CD4-positive, alpha-beta T cell (primary cell): ENCODE measurements at regions not wholly inside any gene's neighbourhood (a gene's known extent, or its start where the extent isn't known, plus 50 kb on each side); places are given as distances from the start of the nearest gene placed in this dataset.

Experiments
- ATAC-seq: fragments of 200-7000 bp; cut with Tn5 transposase; one replicate; pipeline ENCODE4 v1.10.0; 2022; ENCODE audit warnings: mild to moderate bottlenecking; ENCODE audit not compliant: poor library complexity
- CTCF ChIA-PET: fragments of 350-600 bp; sonication (Branson Sonifier 250); formaldehyde crosslinking; loops from one replicate; lab custom pipeline; 2021; ENCODE audit warnings: antibody characterized with exemption, inconsistent platforms; lab: Charles Lee
- POLR2A ChIA-PET: fragments of 350-600 bp; sonication (Branson Sonifier 250); formaldehyde crosslinking; loops from one replicate; lab custom pipeline; 2021; ENCODE audit warnings: antibody characterized with exemption, inconsistent platforms; lab: Charles Lee
- DNase-seq, 14 experiments: peaks; one replicate each; pipeline ENCODE4 v3.0.0-alpha.2; 2013 to 2020; ENCODE audit warnings: mixed read lengths in 2 of 14
- H3K27ac ChIP-seq, 2 donors: one replicate each; pipeline versions ENCODE4 v1.5.1 to v1.7.0; 2013; ENCODE audit warnings: low read length in 2 of 2, low read depth in 1 of 2, mild to moderate bottlenecking in 1 of 2
- H3K27me3 ChIP-seq, 2 experiments: 1 replicate in 1 of 2; 2 replicates in 1 of 2; pipeline versions ENCODE4 v1.6.1 to v1.7.0; 2013; ENCODE audit warnings: low read length in 2 of 2, control low read depth in 1 of 2, mild to moderate bottlenecking in 1 of 2, moderate library complexity in 1 of 2; ENCODE audit not compliant: insufficient read depth in 2 of 2, control insufficient read depth in 1 of 2
- H3K36me3 ChIP-seq: one replicate; pipeline ENCODE4 v1.6.1; 2013; ENCODE audit warnings: low read length, control low read depth; ENCODE audit not compliant: insufficient read depth
- H3K4me1 ChIP-seq: one replicate; pipeline ENCODE4 v1.6.1; 2013; ENCODE audit warnings: low read length, control low read depth; ENCODE audit not compliant: insufficient read depth
- H3K4me3 ChIP-seq: one replicate; pipeline ENCODE4 v1.5.1; 2013; ENCODE audit warnings: mild to moderate bottlenecking, low read length, moderate library complexity
- H3K9me3 ChIP-seq, 2 experiments: 1 replicate in 1 of 2; 2 replicates in 1 of 2; pipeline versions ENCODE4 v1.6.1 to v1.7.0; 2013; ENCODE audit warnings: low read length in 2 of 2, mild to moderate bottlenecking in 2 of 2, control low read depth in 1 of 2, moderate library complexity in 1 of 2; ENCODE audit not compliant: control insufficient read depth in 1 of 2, insufficient read depth in 1 of 2
- H3K27ac Mint-ChIP-seq: one replicate; pipeline ENCODE4 v1.8.0; 2020; ENCODE audit warnings: mixed read lengths
- H3K27me3 Mint-ChIP-seq: one replicate; pipeline ENCODE4 v1.8.0; 2021; ENCODE audit warnings: mixed read lengths
- H3K36me3 Mint-ChIP-seq: one replicate; pipeline ENCODE4 v1.8.0; 2021; ENCODE audit warnings: low read depth, mixed read lengths
- H3K4me1 Mint-ChIP-seq: one replicate; pipeline ENCODE4 v1.8.0; 2021; ENCODE audit warnings: low read depth, mixed read lengths
- H3K4me3 Mint-ChIP-seq: one replicate; pipeline ENCODE4 v1.8.0; 2020; ENCODE audit warnings: mild to moderate bottlenecking, mixed read lengths
- H3K9me3 Mint-ChIP-seq: one replicate; pipeline ENCODE4 v1.8.0; 2020; ENCODE audit warnings: mixed read lengths
- CTCF ChIP-seq: fragments of 200-600 bp; IDR thresholded peaks from one replicate; pipeline ENCODE4 v1.8.0; 2022; ENCODE audit warnings: antibody characterized with exemption, mild to moderate bottlenecking
- intact Hi-C, 2 experiments: fragments of 100-400 bp; cut with DNase I in 1 of 2; cut with micrococcal nuclease in 1 of 2; formaldehyde crosslinking; loops; one replicate each; pipeline versions ENCODE4 v1.15.1 to v1.9.0; 2023 to 2025; cut with DNase I, micrococcal nuclease

DNA sequence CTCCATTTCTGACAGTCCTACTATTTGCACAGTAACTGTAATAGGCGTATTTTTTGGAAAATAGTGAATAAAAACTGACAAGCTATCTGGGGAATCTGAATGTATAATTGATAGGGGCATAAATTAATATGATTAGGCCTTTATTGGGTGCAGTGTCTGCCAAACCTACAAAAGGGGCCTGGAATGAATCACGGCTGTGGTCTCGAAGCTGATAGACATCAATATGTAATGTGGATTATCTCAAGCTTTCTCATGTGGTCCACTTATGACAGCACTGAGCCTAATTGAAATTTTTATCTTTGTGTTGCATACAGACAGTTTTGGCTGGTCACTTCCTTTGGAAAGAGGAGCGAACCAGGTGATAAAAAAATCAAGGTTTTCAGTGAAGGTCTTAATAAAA, 450.4 kb downstream of the GPATCH2 start:
- ATAC-seq, result no peak
- H3K36me3 Mint-ChIP-seq, result no peaks in the 10 kb centered on the region

DNA sequence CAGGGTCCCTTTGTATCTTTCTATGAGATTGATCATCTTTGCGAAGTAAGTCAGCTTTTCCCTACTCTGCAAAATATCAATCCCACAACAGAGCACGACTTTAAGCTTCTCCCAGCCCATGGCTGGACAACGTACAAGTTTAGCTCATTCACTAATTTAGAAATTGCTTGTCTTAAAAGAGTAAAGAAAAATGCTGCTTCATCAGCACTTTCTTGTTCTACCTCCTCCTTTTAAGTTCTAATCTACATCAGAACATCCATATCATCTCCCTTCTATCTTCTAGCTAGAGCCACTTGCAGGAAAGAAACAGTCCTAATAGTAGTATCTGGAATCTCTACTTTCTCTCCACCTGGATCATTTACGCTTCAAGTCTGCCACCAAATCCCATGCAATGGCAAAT, 441.2 kb upstream of the ESRRG start:
- intact Hi-C loops, result no loop called here
- Mint-ChIP-seq H3K4me3 (no peak overlapping the region), H3K4me1 (no peaks in the 10 kb centered on the region), H3K27me3 (no peaks in the 10 kb centered on the region), H3K9me3 (peaks cover 5% of the 10 kb centered on the region), H3K27ac (no peak overlapping the region), H3K36me3 (no peaks in the 10 kb centered on the region)
- no peak overlapping the region for H3K4me3 ChIP-seq
- ATAC-seq (no peak), DNase-seq (no peak)
- CTCF ChIA-PET, result no interaction called here
- no peaks in the 10 kb centered on the region for H3K4me1 ChIP-seq
- TF ChIP-seq CTCF, result no peak
- no peaks in the 10 kb centered on the region for H3K9me3 ChIP-seq
- H3K27me3 ChIP-seq, result no peaks in the 10 kb centered on the region
- POLR2A ChIA-PET, result no interaction called here
- H3K36me3 ChIP-seq, result no peaks in the 10 kb centered on the region
- no peak overlapping the region for H3K27ac ChIP-seq

More for the DNA sequence above, 450.4 kb downstream of the GPATCH2 start:
- H3K27ac Mint-ChIP-seq, result no peak overlapping the region
- H3K9me3 Mint-ChIP-seq, result peaks cover 2% of the 10 kb centered on the region
- ChIA-PET CTCF (no interaction called here), POLR2A (no interaction called here)
- no peaks in the 10 kb centered on the region for H3K27me3 ChIP-seq
- no peaks in the 10 kb centered on the region for H3K9me3 ChIP-seq
- no peak overlapping the region for H3K27ac ChIP-seq
- no peaks in the 10 kb centered on the region for H3K4me1 ChIP-seq
- TF ChIP-seq CTCF, result no peak
- no peak for DNase-seq
- H3K36me3 ChIP-seq, result no peaks in the 10 kb centered on the region
- no peak overlapping the region for H3K4me3 ChIP-seq
- no peak overlapping the region for H3K4me3 Mint-ChIP-seq
- H3K4me1 Mint-ChIP-seq, result no peaks in the 10 kb centered on the region
- H3K27me3 Mint-ChIP-seq, result no peaks in the 10 kb centered on the region
- intact Hi-C loops, result no loop called here

DNA sequence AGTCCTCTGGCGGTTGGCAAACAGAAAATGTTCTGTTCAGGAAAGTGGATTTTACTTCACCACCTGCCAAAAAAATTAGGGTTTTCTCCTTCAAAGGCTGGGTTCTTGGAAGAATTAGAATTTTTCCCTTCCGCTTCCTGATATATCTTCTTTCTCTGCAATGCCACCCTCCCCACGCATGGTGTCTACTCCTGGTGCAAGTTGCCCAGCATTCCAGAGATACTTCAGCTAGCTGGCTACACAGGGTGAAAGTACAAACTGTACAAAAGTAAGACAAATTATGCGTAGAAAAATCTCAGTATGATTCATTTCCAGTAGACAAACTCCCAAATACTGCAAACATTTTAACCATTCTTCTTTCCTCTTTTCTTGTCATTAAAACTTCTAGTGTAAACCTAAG, 430.1 kb upstream of the ESRRG start:
- H3K27me3 ChIP-seq, result no peaks in the 10 kb centered on the region
- POLR2A ChIA-PET, result no interaction called here
- H3K4me1 Mint-ChIP-seq, result no peaks in the 10 kb centered on the region
- H3K9me3 ChIP-seq, result no peaks in the 10 kb centered on the region
- no peak overlapping the region for H3K27ac ChIP-seq
- DNase-seq (no peak), ATAC-seq (no peak)
- no peak overlapping the region for H3K4me3 ChIP-seq
- CTCF ChIA-PET, result no interaction called here
- no peaks in the 10 kb centered on the region for H3K4me1 ChIP-seq
- H3K36me3 ChIP-seq, result no peaks in the 10 kb centered on the region
- no peaks in the 10 kb centered on the region for H3K27me3 Mint-ChIP-seq
- H3K36me3 Mint-ChIP-seq, result no peaks in the 10 kb centered on the region
- no peak overlapping the region for H3K27ac Mint-ChIP-seq
- no peak for TF ChIP-seq CTCF
- no peak overlapping the region for H3K4me3 Mint-ChIP-seq
- peaks cover 5% of the 10 kb centered on the region for H3K9me3 Mint-ChIP-seq
- intact Hi-C loops, result no loop called here
